ENCODE measurements at regions not wholly inside any gene's neighbourhood (a gene's known extent, or its start where the extent isn't known, plus 50 kb on each side); places are given as distances from the start of the nearest gene placed in this dataset.

DNA sequence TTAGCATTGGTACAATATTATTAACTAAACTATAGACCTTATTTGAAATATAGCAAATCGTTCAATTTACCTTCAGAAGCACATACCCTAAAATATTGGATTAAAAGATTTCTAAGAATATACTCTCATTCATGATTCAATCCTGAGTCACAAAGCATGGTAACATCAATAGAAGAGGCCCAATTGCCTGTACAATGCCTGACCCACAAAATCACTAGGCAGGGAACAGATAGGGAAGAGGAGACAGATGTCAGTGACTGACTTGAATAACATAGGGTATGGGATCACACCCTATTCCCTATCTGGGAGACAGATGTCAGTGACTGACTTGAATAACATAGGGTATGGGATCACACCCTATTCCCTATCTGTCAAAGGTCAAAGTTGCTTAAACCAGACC is 611.6 kb upstream of the VRK2 start:
- Histone ChIP-seq H3K4me3 (ENCODE audit: low read length in 3 of 3) (no peak overlapping the region), H3K27ac (ENCODE audit: low read depth in 2 of 2, low read length in 2 of 2) (no peak overlapping the region), H3K27me3 (ENCODE audit: control insufficient read depth, insufficient read depth, low read length) (no peaks in the 10 kb centered on the region), H3K9me3 (ENCODE audit: control insufficient read depth in 2 of 3, insufficient read depth in 1 of 3, low read length in 3 of 3) (no peaks in the 10 kb centered on the region), H3K4me1 (ENCODE audit: control insufficient read depth in 2 of 3, insufficient read depth in 2 of 3, low read depth in 1 of 3, low read length in 3 of 3) (no peaks in the 10 kb centered on the region), H3K36me3 (ENCODE audit: control insufficient read depth in 2 of 3, insufficient read depth in 3 of 3, low read length in 3 of 3) (no peaks in the 10 kb centered on the region), H3K9ac (ENCODE audit: low read length in 3 of 3) (no peak overlapping the region)
- FAIRE-seq (no peak), DNase-seq (no peak)
- TF ChIP-seq, protein P1, sequence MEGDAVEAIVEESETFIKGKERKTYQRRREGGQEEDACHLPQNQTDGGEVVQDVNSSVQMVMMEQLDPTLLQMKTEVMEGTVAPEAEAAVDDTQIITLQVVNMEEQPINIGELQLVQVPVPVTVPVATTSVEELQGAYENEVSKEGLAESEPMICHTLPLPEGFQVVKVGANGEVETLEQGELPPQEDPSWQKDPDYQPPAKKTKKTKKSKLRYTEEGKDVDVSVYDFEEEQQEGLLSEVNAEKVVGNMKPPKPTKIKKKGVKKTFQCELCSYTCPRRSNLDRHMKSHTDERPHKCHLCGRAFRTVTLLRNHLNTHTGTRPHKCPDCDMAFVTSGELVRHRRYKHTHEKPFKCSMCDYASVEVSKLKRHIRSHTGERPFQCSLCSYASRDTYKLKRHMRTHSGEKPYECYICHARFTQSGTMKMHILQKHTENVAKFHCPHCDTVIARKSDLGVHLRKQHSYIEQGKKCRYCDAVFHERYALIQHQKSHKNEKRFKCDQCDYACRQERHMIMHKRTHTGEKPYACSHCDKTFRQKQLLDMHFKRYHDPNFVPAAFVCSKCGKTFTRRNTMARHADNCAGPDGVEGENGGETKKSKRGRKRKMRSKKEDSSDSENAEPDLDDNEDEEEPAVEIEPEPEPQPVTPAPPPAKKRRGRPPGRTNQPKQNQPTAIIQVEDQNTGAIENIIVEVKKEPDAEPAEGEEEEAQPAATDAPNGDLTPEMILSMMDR (IDR thresholded peaks at IDR 0.05; ENCODE audit: borderline replicate concordance, extremely low read depth, insufficient read depth) = no peak
- intact Hi-C loops (cut with DNase I) = no loop called here

DNA sequence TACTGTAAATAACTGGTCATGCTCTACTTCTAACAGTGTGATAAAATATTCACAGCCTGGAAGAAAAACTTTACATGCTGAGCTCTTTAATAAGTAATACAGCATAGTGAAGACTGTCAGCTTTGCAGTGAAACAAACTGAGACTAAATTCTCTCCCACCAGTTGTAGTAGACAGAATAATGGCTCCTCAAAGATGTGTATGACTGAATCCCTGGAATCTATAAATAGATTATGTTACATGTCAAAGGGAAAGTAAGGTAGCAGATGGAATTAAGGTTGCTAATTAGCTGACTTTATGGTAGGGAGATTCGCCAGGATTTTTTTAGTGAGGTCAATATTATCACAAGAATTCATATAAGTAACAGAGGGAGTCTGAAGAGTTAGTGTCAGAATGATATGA is 609.5 kb upstream of the VRK2 start:
- Histone ChIP-seq H3K27me3 (ENCODE audit: control insufficient read depth, insufficient read depth, low read length) (no peaks in the 10 kb centered on the region), H3K9ac (ENCODE audit: low read length in 3 of 3) (no peak overlapping the region), H3K27ac (ENCODE audit: low read depth in 2 of 2, low read length in 2 of 2) (no peak overlapping the region), H3K4me3 (ENCODE audit: low read length in 3 of 3) (no peak overlapping the region), H3K36me3 (ENCODE audit: control insufficient read depth in 2 of 3, insufficient read depth in 3 of 3, low read length in 3 of 3) (no peaks in the 10 kb centered on the region), H3K9me3 (ENCODE audit: control insufficient read depth in 2 of 3, insufficient read depth in 1 of 3, low read length in 3 of 3) (no peaks in the 10 kb centered on the region), H3K4me1 (ENCODE audit: control insufficient read depth in 2 of 3, insufficient read depth in 2 of 3, low read depth in 1 of 3, low read length in 3 of 3) (no peaks in the 10 kb centered on the region)
- FAIRE-seq (no peak), DNase-seq (no peak)
- TF ChIP-seq, protein P1 (IDR thresholded peaks at IDR 0.05; ENCODE audit: borderline replicate concordance, extremely low read depth, insufficient read depth) = no peak
- intact Hi-C loops (cut with DNase I) = no loop called here

DNA sequence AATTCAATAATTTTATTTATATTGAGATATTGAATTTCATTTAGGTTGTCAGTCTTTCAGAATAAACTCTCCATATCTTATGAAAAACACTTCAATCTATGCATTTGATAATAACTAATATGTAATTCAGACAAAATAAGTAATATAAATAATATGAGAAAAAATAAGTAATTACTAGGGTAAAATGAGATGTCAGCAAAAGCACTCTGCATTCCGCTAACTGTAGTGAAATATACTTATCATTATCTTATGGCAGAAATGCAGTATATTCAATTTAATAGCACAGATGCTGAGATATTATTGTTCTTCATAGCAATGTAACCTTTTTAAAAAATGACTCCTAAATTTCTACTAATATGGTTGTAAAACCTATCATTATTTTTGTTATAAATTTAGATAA is 606.2 kb upstream of the VRK2 start:
- DNase-seq (no peak), FAIRE-seq (no peak)
- H3K36me3 ChIP-seq (ENCODE audit: control insufficient read depth in 2 of 3, insufficient read depth in 3 of 3, low read length in 3 of 3) = no peaks in the 10 kb centered on the region
- no peak overlapping the region for H3K27ac ChIP-seq (ENCODE audit: low read depth in 2 of 2, low read length in 2 of 2)
- TF ChIP-seq, protein P1 (IDR thresholded peaks at IDR 0.05; ENCODE audit: borderline replicate concordance, extremely low read depth, insufficient read depth) = no peak
- H3K9me3 ChIP-seq (ENCODE audit: control insufficient read depth in 2 of 3, insufficient read depth in 1 of 3, low read length in 3 of 3) = no peaks in the 10 kb centered on the region
- no peak overlapping the region for H3K9ac ChIP-seq (ENCODE audit: low read length in 3 of 3)
- intact Hi-C loops (cut with DNase I) = no loop called here
- no peak overlapping the region for H3K4me3 ChIP-seq (ENCODE audit: low read length in 3 of 3)
- H3K27me3 ChIP-seq (ENCODE audit: control insufficient read depth, insufficient read depth, low read length) = no peaks in the 10 kb centered on the region
- H3K4me1 ChIP-seq (ENCODE audit: control insufficient read depth in 2 of 3, insufficient read depth in 2 of 3, low read depth in 1 of 3, low read length in 3 of 3) = no peaks in the 10 kb centered on the region

DNA sequence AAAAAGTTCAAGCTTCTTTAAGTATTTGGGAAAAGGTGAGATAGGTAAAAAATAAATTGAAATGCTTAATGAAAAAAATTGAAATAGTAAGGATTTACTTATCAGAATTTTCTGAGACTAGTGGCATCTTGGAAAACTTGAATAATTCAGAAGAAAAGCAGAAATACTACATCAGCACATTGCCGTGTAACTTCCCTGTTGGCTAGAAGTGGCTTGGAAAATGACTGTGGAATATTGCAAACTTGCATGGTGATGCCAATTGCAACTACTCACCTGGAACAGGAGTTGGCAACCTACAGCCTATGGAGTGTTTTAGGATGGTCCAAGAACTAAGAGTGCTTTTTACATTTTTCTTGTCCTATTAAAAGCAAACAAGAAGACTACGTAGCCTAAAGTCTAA is 603.5 kb upstream of the VRK2 start:
- TF ChIP-seq, protein P1 (IDR thresholded peaks at IDR 0.05; ENCODE audit: borderline replicate concordance, extremely low read depth, insufficient read depth) = no peak
- Histone ChIP-seq H3K9ac (ENCODE audit: low read length in 3 of 3) (no peak overlapping the region), H3K36me3 (ENCODE audit: control insufficient read depth in 2 of 3, insufficient read depth in 3 of 3, low read length in 3 of 3) (no peaks in the 10 kb centered on the region), H3K27me3 (ENCODE audit: control insufficient read depth, insufficient read depth, low read length) (no peaks in the 10 kb centered on the region), H3K27ac (ENCODE audit: low read depth in 2 of 2, low read length in 2 of 2) (no peak overlapping the region), H3K4me1 (ENCODE audit: control insufficient read depth in 2 of 3, insufficient read depth in 2 of 3, low read depth in 1 of 3, low read length in 3 of 3) (no peaks in the 10 kb centered on the region), H3K9me3 (ENCODE audit: control insufficient read depth in 2 of 3, insufficient read depth in 1 of 3, low read length in 3 of 3) (no peaks in the 10 kb centered on the region), H3K4me3 (ENCODE audit: low read length in 3 of 3) (no peak overlapping the region)
- DNase-seq (no peak), FAIRE-seq (no peak)
- intact Hi-C loops (cut with DNase I) = no loop called here

All from kidney (tissue), 13 donors.